ENCODE measurements at regions not wholly inside any gene's neighbourhood (a gene's known extent, or its start where the extent isn't known, plus 50 kb on each side); places are given as distances from the start of the nearest gene placed in this dataset.

- no peak for TF ChIP-seq CTCF (conservative IDR thresholded peaks at IDR 0.05)
- TF ChIP-seq ZFX (IDR thresholded peaks at IDR 0.05) = no peak
Measured at GRCh38 chr6:6942831-6943230, 164.9 kb upstream of the RREB1 start.
